Progenitor cell of endocrine pancreas (in vitro differentiated cells): ENCODE measurements at regions not wholly inside any gene's neighbourhood (a gene's known extent, or its start where the extent isn't known, plus 50 kb on each side); places are given as distances from the start of the nearest gene placed in this dataset.

Experiments
- DNase-seq: peaks from one replicate; pipeline ENCODE4 v3.0.0; 2021; ENCODE audit warnings: low spot score; ENCODE audit not compliant: unreplicated experiment
- H3K27ac Mint-ChIP-seq: 2 replicates; pipeline ENCODE4 v1.8.0; 2021; ENCODE audit warnings: mild to moderate bottlenecking, moderate library complexity, mixed read lengths
- H3K27me3 Mint-ChIP-seq: 2 replicates; pipeline ENCODE4 v1.8.0; 2021; ENCODE audit warnings: mixed read lengths
- H3K36me3 Mint-ChIP-seq: 2 replicates; pipeline ENCODE4 v1.8.0; 2022; ENCODE audit warnings: mixed read lengths; ENCODE audit not compliant: insufficient read depth
- H3K4me1 Mint-ChIP-seq: 2 replicates; pipeline ENCODE4 v1.8.0; 2021; ENCODE audit warnings: low read depth, mixed read lengths
- H3K4me3 Mint-ChIP-seq: 2 replicates; pipeline ENCODE4 v1.8.0; 2021; ENCODE audit warnings: low read depth, mild to moderate bottlenecking, moderate library complexity, mixed read lengths
- H3K9me3 Mint-ChIP-seq: 2 replicates; pipeline ENCODE4 v1.8.0; 2021; ENCODE audit warnings: low read depth, mixed read lengths
- TF ChIP-seq, protein P1 (sequence below): fragments of 200-600 bp; sonication (generic); IDR thresholded peaks from one replicate; pipeline ENCODE4 v1.5.0; 2021; ENCODE audit warnings: antibody characterized with exemption, mild to moderate bottlenecking; ENCODE audit not compliant: unreplicated experiment

GRCh38 chr3:109707617-109708016, 370.3 kb upstream of the DPPA4 start:
- H3K9me3 Mint-ChIP-seq: peaks cover 15% of the 10 kb centered on the region
- H3K27me3 Mint-ChIP-seq: no peaks in the 10 kb centered on the region
- H3K36me3 Mint-ChIP-seq: no peaks in the 10 kb centered on the region
- H3K27ac Mint-ChIP-seq: no peak overlapping the region
- no peaks in the 10 kb centered on the region for H3K4me1 Mint-ChIP-seq
- no peak overlapping the region for H3K4me3 Mint-ChIP-seq
- TF ChIP-seq, protein P1, sequence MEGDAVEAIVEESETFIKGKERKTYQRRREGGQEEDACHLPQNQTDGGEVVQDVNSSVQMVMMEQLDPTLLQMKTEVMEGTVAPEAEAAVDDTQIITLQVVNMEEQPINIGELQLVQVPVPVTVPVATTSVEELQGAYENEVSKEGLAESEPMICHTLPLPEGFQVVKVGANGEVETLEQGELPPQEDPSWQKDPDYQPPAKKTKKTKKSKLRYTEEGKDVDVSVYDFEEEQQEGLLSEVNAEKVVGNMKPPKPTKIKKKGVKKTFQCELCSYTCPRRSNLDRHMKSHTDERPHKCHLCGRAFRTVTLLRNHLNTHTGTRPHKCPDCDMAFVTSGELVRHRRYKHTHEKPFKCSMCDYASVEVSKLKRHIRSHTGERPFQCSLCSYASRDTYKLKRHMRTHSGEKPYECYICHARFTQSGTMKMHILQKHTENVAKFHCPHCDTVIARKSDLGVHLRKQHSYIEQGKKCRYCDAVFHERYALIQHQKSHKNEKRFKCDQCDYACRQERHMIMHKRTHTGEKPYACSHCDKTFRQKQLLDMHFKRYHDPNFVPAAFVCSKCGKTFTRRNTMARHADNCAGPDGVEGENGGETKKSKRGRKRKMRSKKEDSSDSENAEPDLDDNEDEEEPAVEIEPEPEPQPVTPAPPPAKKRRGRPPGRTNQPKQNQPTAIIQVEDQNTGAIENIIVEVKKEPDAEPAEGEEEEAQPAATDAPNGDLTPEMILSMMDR: no peak
- DNase-seq: no peak

- no peaks in the 10 kb centered on the region for H3K4me1 Mint-ChIP-seq
- no peaks in the 10 kb centered on the region for H3K36me3 Mint-ChIP-seq
- DNase-seq: no peak
- H3K27me3 Mint-ChIP-seq: no peaks in the 10 kb centered on the region
- H3K9me3 Mint-ChIP-seq: peaks cover 9% of the 10 kb centered on the region
- H3K4me3 Mint-ChIP-seq: no peak overlapping the region
- TF ChIP-seq, protein P1: no peak
- no peak overlapping the region for H3K27ac Mint-ChIP-seq
Observed at GRCh38 chr3:109713288-109713687, 375.9 kb upstream of the DPPA4 start.

DNA sequence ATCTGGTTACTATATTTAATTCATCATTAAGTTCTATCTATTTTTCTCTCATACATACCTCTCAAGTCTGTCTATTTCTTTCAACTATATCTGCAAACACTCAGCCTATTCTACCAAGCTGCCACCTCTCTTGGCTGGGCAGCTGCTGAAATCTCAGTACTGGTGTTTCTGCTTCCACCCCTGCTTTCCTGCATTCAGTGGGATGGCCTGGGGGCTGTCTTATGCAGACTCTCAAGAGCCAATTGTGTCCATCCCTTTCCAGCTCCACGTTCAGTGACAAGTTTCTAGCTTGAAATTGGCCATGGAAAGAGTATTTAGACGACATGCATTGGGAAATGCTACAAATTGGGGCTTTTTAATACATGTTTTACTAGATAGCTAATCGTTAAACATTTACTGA, 378.4 kb upstream of the DPPA4 start:
- Mint-ChIP-seq H3K36me3 (no peaks in the 10 kb centered on the region), H3K9me3 (no peaks in the 10 kb centered on the region), H3K4me1 (no peaks in the 10 kb centered on the region), H3K27ac (no peak overlapping the region), H3K4me3 (no peak overlapping the region), H3K27me3 (no peaks in the 10 kb centered on the region)
- TF ChIP-seq, protein P1: no peak
- DNase-seq: no peak

GRCh38 chr3:109718850-109719249, 381.5 kb upstream of the DPPA4 start:
- Mint-ChIP-seq H3K4me3 (no peak overlapping the region), H3K4me1 (peaks cover under 1% of the 10 kb centered on the region), H3K9me3 (no peaks in the 10 kb centered on the region), H3K27ac (no peak overlapping the region), H3K36me3 (no peaks in the 10 kb centered on the region), H3K27me3 (no peaks in the 10 kb centered on the region)
- TF ChIP-seq, protein P1: no peak
- DNase-seq: no peak

- no peak for DNase-seq
- Mint-ChIP-seq H3K27ac (no peak overlapping the region), H3K9me3 (peaks cover 3% of the 10 kb centered on the region), H3K27me3 (no peaks in the 10 kb centered on the region), H3K4me3 (no peak overlapping the region), H3K4me1 (peaks cover 7% of the 10 kb centered on the region), H3K36me3 (no peaks in the 10 kb centered on the region)
- TF ChIP-seq, protein P1: no peak
Observed at GRCh38 chr3:109728861-109729494, 391.6 kb upstream of the DPPA4 start.
